ENCODE measurements at regions not wholly inside any gene's neighbourhood (a gene's known extent, or its start where the extent isn't known, plus 50 kb on each side); places are given as distances from the start of the nearest gene placed in this dataset.

DNA sequence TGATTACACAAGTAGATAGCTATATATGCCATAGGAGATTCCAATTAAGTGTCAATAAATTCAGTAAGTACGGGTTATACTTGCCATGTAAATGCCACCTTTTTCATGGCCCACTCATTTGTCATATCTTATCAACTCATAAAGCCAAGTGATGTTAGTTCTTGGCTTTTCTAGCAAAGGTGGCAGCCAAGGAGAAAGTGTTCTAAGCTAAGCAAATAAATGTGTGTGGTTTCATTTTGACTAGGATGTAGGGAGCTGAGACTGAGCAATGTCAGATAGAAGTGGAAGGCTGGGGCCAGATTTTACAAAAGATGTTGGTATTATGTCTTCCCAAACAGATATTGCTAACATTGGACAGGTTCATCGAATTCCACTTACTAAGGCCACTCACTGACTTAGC, 952.0 kb downstream of the SLC4A3 start:
- no peak overlapping the region for H3K27ac ChIP-seq (ENCODE audit: extremely low read depth, low read depth, low read length)
- CTCF ChIA-PET (ENCODE audit: low intra/inter-chr PET ratio) = no interaction called here
- no TSS peak for BruUV-seq (replicated peaks)
- H2AFZ ChIP-seq (ENCODE audit: low read depth, low read length) = no peak overlapping the region
- H3K9me1 ChIP-seq (ENCODE audit: control insufficient read depth, insufficient read depth, low read length) = no peaks in the 10 kb centered on the region
- intact Hi-C loops (cut with micrococcal nuclease) = no loop called here
- no peaks in the 10 kb centered on the region for H3K27me3 ChIP-seq (ENCODE audit: control insufficient read depth in 2 of 2, insufficient read depth in 2 of 2, low read length in 2 of 2)
- no peaks in the 10 kb centered on the region for H4K20me1 ChIP-seq (replicated peaks; ENCODE audit: control insufficient read depth, insufficient read depth, low read length)
- no peaks in the 10 kb centered on the region for H3K36me3 ChIP-seq (ENCODE audit: control insufficient read depth, insufficient read depth, low read length)
- WGBS (ENCODE audit: insufficient coverage, low coverage, missing lambda C conversion rate) = 0% methylated on average over 2 of the region's 2 CpGs
- POLR2A ChIA-PET = no interaction called here
- H3K4me2 ChIP-seq (ENCODE audit: insufficient read depth, low read length) = no peak overlapping the region
- no peak overlapping the region for H3K4me3 ChIP-seq
- in situ Hi-C loops (cut with MboI) = no loop called here
- TF ChIP-seq MEIS2 (IDR thresholded peaks at IDR 0.05; ENCODE audit: partially characterized antibody) = no peak
- TF ChIP-seq CHD2 (IDR thresholded peaks at IDR 0.05; ENCODE audit: low read depth, low read length) = no peak
- TF ChIP-seq HDAC3 (IDR thresholded peaks at IDR 0.05; ENCODE audit: borderline replicate concordance, partially characterized antibody) = no peak
- no peak for TF ChIP-seq IFI16 (CRISPR knock-in tag; IDR thresholded peaks at IDR 0.05)
- TF ChIP-seq TCFL5 (CRISPR knock-in tag; conservative IDR thresholded peaks at IDR 0.05) = no peak
- TF ChIP-seq ZNF134 (CRISPR knock-in tag; conservative IDR thresholded peaks at IDR 0.05) = no peak
- no peak for TF ChIP-seq GABPA (tag; conservative IDR thresholded peaks at IDR 0.05; ENCODE audit: low read depth)
- no peak for TF ChIP-seq RFX5 (IDR thresholded peaks at IDR 0.05; ENCODE audit: low read depth, low read length)
- TF ChIP-seq, protein P1, sequence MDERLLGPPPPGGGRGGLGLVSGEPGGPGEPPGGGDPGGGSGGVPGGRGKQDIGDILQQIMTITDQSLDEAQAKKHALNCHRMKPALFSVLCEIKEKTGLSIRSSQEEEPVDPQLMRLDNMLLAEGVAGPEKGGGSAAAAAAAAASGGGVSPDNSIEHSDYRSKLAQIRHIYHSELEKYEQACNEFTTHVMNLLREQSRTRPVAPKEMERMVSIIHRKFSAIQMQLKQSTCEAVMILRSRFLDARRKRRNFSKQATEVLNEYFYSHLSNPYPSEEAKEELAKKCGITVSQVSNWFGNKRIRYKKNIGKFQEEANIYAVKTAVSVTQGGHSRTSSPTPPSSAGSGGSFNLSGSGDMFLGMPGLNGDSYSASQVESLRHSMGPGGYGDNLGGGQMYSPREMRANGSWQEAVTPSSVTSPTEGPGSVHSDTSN (CRISPR knock-in tag; IDR thresholded peaks at IDR 0.05; ENCODE audit: low read depth) = no peak
- TF ChIP-seq, protein P1 (tag; conservative IDR thresholded peaks at IDR 0.05; ENCODE audit: low read depth) = no peak
- H3K4me1 ChIP-seq (replicated peaks in 1 of 2; ENCODE audit: control insufficient read depth in 2 of 2, insufficient read depth in 2 of 2, low read length in 2 of 2) = no peaks in the 10 kb centered on the region
- no peak overlapping the region for H3K9ac ChIP-seq (ENCODE audit: insufficient read depth in 1 of 2, low read depth in 2 of 2, low read length in 2 of 2)
- ATAC-seq (no peak), FAIRE-seq (no peak), DNase-seq (ENCODE audit: extremely low read depth in 1 of 4, low spot score in 3 of 4) (no peak)
- H3K79me2 ChIP-seq (ENCODE audit: control insufficient read depth, insufficient read depth, low read length) = no peaks in the 10 kb centered on the region
- no peaks in the 10 kb centered on the region for H3K9me3 ChIP-seq (replicated peaks; ENCODE audit: control insufficient read depth, insufficient read depth, low read depth, low read length)

Data from K562 (cell line).